ENCODE measurements at regions not wholly inside any gene's neighbourhood (a gene's known extent, or its start where the extent isn't known, plus 50 kb on each side); places are given as distances from the start of the nearest gene placed in this dataset.

DNA sequence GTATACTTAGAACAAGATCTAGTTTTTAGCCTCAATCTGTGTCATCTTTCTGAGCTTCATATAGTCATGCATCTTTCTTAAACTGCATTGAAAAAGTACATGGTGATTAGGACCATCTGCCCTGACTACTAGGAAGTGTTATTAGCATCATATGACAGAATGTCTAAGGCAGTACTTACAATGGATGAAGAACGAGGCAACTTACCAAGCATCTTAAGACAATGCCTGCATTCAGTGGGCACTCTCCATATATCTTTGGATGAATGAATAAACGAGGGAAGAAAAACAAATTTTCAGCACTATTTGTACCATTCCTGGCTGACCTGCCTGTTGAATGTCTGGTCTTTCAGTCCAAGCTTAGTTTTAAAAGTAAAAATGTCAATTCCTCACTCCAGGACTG lies 185.4 kb upstream of the EPHA3 start:
- TF ChIP-seq POLR2A (IDR thresholded peaks at IDR 0.05) = no peak
- no peak for TF ChIP-seq CTCF (IDR thresholded peaks at IDR 0.05)
- no peak for TF ChIP-seq POLR2AphosphoS5 (IDR thresholded peaks at IDR 0.05)

Data from upper lobe of left lung (tissue), 4 donors.